ENCODE measurements at regions not wholly inside any gene's neighbourhood (a gene's known extent, or its start where the extent isn't known, plus 50 kb on each side); places are given as distances from the start of the nearest gene placed in this dataset.
"Not testable (repeated sequence)": the region's sequence is repeated elsewhere in the genome, so short reads cannot be mapped to it uniquely, and the experiment has no call there.

GRCh38 chr6:11403035-11403601, 134.4 kb upstream of the TMEM170B start:
- no peak for DNase-seq

GRCh38 chr6:11402581-11402980, 135.0 kb upstream of the TMEM170B start:
- not testable (repeated sequence) for DNase-seq

DNA sequence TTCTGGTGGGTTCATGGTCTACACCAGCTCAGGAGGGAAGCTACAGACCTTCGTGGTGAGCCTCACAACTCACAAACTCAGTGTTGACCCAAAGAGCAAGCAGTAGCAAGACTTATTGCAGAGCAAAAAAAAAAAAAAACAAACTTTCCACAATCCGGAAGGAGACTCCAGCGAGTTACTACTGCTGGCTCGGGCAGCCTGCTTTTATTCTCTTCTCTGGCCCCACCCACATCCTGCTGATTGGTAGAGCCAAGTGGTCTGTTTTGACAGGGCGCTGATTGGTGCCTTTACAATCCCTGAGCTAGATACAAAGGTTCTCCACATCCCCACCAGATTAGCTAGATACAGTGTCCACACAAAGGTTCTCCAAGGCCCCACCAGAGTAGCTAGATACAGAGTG, 135.6 kb upstream of the TMEM170B start:
- not testable (repeated sequence) for DNase-seq

GRCh38 chr6:11398451-11399326, 138.9 kb upstream of the TMEM170B start:
- DNase-seq, result peak; percentile 27 to 48 (median 47)

DNA sequence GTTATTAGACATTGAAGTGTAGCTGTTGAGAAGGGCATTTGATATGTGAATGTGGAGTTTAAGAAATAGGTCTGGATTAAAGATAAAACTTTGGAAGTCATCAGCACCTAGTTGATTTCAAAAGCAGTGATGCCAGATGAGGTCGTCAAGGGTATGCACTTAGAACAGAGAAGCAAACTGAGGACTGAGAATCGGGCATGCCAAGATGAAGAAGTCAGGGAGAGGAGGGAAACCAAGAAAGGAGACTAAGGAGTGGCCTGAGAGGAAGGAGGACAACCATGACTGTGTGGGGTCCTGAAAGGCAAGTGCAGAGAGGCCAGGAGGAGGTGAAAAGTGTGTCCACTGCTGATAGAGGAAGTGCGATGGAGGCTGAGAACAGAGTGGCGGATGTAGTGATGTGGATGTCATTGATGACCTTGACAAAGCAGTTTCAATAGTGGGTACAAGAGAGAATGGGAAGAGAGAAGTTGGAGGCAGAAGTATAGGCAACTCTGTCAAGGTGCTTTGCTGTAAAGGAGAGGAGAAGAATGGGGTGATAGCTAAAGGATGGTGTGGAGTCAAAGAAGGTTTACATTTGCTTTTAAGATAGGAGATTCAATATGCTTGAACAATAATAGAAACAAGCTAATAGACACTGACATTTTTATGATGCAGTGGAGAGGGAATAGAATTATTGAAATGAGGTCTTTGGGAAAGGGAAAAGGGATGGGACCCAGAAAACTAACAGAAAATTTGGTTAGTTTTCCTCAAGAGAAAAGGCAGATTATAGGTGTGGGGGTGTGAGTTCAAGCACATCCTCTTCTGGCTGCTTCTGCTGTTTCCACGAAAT, 139.7 kb upstream of the TMEM170B start:
- peak in 1 of 3 donors; percentile 23 for DNase-seq

DNA sequence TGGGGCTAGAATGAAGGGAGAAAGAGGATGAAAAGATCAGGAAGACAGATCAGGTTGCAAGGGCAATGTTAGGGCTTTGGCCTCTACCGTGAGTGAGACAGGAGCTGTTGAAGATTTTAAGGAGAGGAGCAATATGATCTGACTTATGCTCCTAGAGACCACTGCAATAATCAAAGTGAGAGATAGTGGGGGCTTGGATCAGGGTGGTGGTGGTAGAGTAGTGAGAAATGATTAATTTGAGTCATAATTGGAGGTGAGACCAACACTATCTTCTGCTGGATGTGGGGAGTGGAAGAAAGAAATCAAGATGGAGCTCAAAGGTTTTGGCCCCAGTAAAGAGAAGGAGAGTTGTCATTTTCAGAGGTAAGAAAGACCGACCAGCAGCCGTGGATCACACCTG, 140.7 kb upstream of the TMEM170B start:
- DNase-seq, result no peak

DNA sequence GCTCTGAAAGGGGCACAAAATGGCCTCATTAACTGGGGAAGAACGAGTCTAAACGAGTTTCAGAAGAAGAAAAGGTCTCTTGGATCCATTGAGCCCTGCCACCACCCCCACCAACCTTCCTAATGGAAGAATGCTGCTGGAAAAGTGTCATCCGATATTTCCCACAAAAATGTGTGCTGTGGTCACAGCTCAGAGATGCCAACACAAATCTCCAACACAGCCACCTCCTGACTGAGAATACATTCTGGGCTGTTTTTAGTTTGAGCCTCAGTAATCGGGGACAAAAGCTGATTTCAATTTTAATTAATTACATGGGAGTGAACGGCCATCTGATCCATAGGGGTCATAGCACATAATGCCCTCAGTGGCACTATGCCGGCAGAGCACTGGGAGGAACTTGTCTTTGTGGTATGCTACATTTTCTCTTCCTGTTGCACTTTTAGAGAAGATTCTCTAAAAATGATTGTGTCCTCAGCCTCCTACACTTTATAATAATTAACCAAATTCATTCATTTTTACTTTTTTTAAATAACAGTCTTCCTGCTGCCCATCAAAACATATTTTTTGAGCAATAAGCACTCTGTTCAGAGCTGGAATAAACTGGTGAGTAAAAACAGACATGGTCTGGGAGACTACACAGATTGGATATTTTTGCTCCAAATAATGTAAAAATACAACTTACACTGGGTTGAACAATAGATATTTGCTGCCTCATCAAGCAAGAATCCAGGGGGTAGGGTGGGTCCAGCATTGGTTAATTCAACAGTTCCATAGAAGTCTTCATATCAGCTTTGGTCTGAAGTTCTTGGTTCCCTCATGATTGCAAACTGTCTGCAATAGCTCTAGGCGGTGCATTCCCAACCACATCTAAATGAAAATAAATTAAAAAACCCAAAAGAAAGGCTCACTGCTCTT, 143.6 kb upstream of the TMEM170B start:
- no peak for DNase-seq

GRCh38 chr6:11392778-11393507, 144.6 kb upstream of the TMEM170B start:
- peak in 2 of 3 donors; percentile 41 to 43 for DNase-seq

- DNase-seq, result no peak
Observed at GRCh38 chr6:11391934-11392777, 145.4 kb upstream of the TMEM170B start.

GRCh38 chr6:11389977-11390376, 147.6 kb upstream of the TMEM170B start:
- DNase-seq, result no peak

- no peak for DNase-seq
Observed at GRCh38 chr6:11388983-11389944, 148.3 kb upstream of the TMEM170B start.

- DNase-seq, result no peak
Observed at GRCh38 chr6:11387707-11388430, 149.7 kb upstream of the TMEM170B start.

DNA sequence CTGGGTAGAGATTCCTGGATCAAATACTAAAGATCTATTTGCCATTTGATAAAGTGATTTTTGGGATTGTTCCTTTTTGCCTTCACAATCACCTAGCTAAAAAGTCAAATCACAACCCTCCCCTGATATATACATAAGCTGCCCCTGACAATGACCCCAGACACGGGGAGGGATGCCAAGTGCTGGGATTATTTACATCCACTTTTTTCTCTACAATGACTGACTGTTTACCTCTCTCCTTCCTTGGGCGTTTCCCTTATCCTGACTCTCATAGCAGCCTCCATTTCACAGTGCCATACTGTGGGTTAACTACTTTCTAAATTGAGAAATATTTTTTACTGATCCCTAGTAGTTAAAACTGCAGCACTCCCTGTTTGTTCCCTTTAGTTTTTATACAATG, 150.8 kb upstream of the TMEM170B start:
- DNase-seq, result no peak

GRCh38 chr6:11386323-11386722, 151.2 kb upstream of the TMEM170B start:
- DNase-seq, result no peak

DNA sequence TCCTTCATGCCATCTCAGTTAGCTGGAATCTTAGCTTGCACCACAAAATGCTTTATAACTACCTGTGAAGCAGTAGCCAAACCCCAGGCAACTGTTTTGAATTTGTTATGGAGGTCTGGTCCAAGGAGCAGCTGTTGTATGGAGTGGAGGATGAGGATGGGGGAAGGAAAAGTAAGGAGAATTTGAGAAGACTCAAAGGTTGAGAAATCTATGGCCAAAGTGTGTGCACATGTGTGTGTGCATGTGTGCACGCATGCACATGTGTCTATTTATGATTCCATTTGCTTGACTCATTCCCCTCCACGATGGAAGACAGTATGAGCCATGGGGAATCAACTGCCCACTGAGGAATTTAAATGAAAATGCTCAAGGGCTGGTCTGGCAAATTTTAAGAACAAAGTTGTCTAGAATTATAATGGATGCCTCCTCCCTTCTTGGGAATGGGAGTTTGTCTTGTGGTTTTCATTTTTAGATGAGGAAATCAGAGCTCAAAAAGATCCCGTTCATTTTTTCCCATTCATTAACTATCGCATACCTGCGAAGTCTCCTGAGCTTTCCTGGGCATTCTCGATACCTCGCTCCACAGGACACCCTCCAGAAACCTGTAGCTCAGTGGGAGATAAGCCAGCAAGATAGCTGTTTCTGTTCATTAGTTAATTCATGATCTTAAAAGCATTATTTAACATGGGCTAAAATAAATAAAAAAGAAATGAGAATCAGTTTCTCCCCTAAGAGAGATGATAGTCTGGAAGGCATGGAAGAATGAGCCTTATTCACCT, 152.3 kb upstream of the NEDD9 start:
- no peak for DNase-seq

DNA sequence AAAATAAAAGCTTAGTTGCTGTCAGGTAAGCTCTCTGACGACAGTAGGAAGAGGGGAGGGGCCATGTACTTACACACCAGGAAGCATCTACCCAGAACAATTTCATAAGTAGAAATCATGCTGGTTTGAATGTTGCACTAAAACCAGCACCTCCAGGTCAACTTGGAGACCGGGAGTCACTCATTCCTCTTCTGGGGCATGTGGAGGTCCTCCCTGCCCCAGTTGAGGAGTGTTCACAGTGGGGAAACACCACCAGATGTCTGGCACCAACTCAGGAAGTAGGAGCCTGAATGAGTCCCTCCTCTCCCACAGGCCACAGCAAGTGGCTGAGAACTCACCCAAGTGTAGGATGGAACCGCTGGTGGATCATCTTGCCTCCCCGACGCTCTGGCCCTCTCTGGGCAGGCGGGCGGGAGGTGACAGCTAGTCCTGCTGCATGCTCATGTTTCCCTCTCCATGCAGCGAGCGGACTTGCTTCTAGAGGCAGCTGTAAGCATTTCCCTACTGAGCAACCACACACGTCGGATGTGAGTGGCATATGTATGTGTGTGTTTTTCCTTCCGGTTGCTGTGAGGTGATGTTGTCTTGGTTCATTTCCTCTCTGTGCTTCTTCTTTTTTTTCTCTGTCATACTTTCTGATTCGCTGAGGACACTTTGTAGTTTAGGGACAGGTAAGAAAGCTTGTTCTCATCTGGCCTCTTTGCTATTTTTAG, 149.5 kb upstream of the NEDD9 start:
- DNase-seq, result peak; percentile 66 to 78 (median 70)

Data from suppressor macrophage treated with lipopolysaccharide for 1 hour (primary cell).